ENCODE measurements at regions not wholly inside any gene's neighbourhood (a gene's known extent, or its start where the extent isn't known, plus 50 kb on each side); places are given as distances from the start of the nearest gene placed in this dataset.
A peak's percentile ranks its signal among the peaks of the same experiment; 100 is the strongest.

GRCh38 chr11:45347348-45348082 is 61.4 kb upstream of the SYT13 start:
- no peak for DNase-seq (ENCODE audit: low spot score)

GRCh38 chr11:45345491-45345890 is 59.4 kb upstream of the SYT13 start:
- DNase-seq (ENCODE audit: low spot score), result no peak

GRCh38 chr11:45344028-45344427 is 57.9 kb upstream of the SYT13 start:
- DNase-seq (ENCODE audit: low spot score), result no peak

DNA sequence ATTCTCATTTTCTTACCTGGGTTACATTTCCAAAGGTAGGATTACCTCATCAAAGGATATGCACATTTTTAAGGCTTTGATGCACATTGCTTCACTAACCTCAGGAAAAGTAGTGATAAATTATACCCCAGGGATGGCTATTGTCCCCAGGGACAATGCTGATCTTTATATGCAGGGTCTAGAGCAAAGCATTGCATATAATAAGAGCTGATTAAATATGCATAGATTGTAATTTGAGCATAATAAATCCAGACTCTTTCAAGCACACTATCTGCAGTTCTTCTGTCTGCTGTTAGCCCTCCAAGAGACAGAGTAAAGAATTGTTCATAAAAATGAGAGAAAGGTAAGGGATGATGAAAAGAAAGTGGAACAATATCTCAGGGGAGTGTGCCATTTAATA is 57.3 kb upstream of the SYT13 start:
- no peak for DNase-seq (ENCODE audit: low spot score)

- DNase-seq (ENCODE audit: low spot score), result no peak
Observed at GRCh38 chr11:45341372-45341771, 55.2 kb upstream of the SYT13 start.

- peak; percentile 86 for DNase-seq (ENCODE audit: low spot score)
Observed at GRCh38 chr11:45339729-45340519, 53.8 kb upstream of the SYT13 start.

- DNase-seq (ENCODE audit: low spot score), result no peak
Observed at GRCh38 chr11:45337583-45338360, 51.6 kb upstream of the SYT13 start.

- DNase-seq (ENCODE audit: low spot score), result no peak
Observed at GRCh38 chr11:45336136-45336535, 50.0 kb upstream of the SYT13 start.

Data from HuH-7 (cell line).